ENCODE measurements at regions not wholly inside any gene's neighbourhood (a gene's known extent, or its start where the extent isn't known, plus 50 kb on each side); places are given as distances from the start of the nearest gene placed in this dataset.

- TF ChIP-seq CTCF (conservative IDR thresholded peaks at IDR 0.05; ENCODE audit: low read depth, low read length): no peak
- no peak for TF ChIP-seq EZH2 (IDR thresholded peaks at IDR 0.05; ENCODE audit: low read length, unreplicated experiment)
Measured at GRCh38 chr13:72521940-72522661, 205.3 kb downstream of the MZT1 start.
